PC-9 (cell line): ENCODE measurements at regions not wholly inside any gene's neighbourhood (a gene's known extent, or its start where the extent isn't known, plus 50 kb on each side); places are given as distances from the start of the nearest gene placed in this dataset.

Experiments used
- EZH2 ChIP-seq: fragments of 200-600 bp; sonication (generic); IDR thresholded peaks from 2 replicates; pipeline ENCODE4 v1.8.0; 2017; ENCODE audit warnings: antibody characterized with exemption, low read depth
- TF ChIP-seq, protein P1 (sequence below): fragments of 200-600 bp; sonication (generic); conservative IDR thresholded peaks from 2 replicates; pipeline ENCODE4 v1.6.1; 2017; ENCODE audit warnings: mixed run types, antibody characterized with exemption, mild to moderate bottlenecking, moderate library complexity

GRCh38 chr4:178457286-178457685, 1015.0 kb upstream of the AGA start:
- TF ChIP-seq, protein P1, sequence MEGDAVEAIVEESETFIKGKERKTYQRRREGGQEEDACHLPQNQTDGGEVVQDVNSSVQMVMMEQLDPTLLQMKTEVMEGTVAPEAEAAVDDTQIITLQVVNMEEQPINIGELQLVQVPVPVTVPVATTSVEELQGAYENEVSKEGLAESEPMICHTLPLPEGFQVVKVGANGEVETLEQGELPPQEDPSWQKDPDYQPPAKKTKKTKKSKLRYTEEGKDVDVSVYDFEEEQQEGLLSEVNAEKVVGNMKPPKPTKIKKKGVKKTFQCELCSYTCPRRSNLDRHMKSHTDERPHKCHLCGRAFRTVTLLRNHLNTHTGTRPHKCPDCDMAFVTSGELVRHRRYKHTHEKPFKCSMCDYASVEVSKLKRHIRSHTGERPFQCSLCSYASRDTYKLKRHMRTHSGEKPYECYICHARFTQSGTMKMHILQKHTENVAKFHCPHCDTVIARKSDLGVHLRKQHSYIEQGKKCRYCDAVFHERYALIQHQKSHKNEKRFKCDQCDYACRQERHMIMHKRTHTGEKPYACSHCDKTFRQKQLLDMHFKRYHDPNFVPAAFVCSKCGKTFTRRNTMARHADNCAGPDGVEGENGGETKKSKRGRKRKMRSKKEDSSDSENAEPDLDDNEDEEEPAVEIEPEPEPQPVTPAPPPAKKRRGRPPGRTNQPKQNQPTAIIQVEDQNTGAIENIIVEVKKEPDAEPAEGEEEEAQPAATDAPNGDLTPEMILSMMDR = no peak
- no peak for TF ChIP-seq EZH2
